HEK293 (cell line): ENCODE measurements at regions not wholly inside any gene's neighbourhood (a gene's known extent, or its start where the extent isn't known, plus 50 kb on each side); places are given as distances from the start of the nearest gene placed in this dataset.

ENCODE experiments used
- ZBTB17 ChIP-seq: fragments of 450-650 bp; formaldehyde crosslinking; IDR thresholded peaks from 2 replicates; pipeline ENCODE4 v1.5.1; 2016; ENCODE audit warnings: missing biosample characterization, missing genetic modification characterization
- ZNF157 ChIP-seq: fragments of 450-650 bp; formaldehyde crosslinking; IDR thresholded peaks from 2 replicates; pipeline ENCODE4 v1.5.1; 2016; ENCODE audit warnings: missing biosample characterization, missing genetic modification characterization
- TF ChIP-seq, protein P1 (sequence below): fragments of 450-650 bp; formaldehyde crosslinking; IDR thresholded peaks from 2 replicates; pipeline ENCODE4 v1.5.1; 2017; ENCODE audit warnings: missing biosample characterization, mild to moderate bottlenecking, missing genetic modification characterization, moderate library complexity
- TF ChIP-seq, protein P2 (sequence below): fragments of 450-650 bp; formaldehyde crosslinking; IDR thresholded peaks from 2 replicates; pipeline ENCODE4 v1.5.1; 2016; ENCODE audit warnings: missing biosample characterization, missing genetic modification characterization

DNA sequence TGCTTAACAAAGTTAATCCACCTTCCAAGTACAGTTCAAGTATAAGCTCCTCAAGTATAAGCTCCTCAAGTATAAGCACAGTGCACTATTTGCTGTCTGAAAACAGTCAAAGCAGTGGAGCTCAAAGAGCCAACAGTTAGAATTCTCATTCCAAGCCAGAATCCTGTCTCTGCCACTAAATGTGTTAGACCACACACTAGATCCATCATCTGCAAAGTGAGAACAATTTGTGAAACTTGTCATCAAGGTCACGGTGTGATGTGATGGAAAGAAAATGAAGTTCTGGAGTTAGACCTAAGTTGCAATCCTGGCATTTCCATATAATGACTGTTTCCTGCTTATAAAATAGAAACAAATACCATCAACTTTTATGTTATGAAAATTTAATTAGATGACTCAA, 602.5 kb downstream of the TNS3 start:
- TF ChIP-seq ZNF157 (no peak), ZBTB17 (tag by site-specific recombination) (no peak)
- TF ChIP-seq, protein P1, sequence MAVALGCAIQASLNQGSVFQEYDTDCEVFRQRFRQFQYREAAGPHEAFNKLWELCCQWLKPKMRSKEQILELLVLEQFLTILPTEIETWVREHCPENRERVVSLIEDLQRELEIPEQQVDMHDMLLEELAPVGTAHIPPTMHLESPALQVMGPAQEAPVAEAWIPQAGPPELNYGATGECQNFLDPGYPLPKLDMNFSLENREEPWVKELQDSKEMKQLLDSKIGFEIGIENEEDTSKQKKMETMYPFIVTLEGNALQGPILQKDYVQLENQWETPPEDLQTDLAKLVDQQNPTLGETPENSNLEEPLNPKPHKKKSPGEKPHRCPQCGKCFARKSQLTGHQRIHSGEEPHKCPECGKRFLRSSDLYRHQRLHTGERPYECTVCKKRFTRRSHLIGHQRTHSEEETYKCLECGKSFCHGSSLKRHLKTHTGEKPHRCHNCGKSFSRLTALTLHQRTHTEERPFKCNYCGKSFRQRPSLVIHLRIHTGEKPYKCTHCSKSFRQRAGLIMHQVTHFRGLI (tag by site-specific recombination): no peak
- TF ChIP-seq, protein P2, sequence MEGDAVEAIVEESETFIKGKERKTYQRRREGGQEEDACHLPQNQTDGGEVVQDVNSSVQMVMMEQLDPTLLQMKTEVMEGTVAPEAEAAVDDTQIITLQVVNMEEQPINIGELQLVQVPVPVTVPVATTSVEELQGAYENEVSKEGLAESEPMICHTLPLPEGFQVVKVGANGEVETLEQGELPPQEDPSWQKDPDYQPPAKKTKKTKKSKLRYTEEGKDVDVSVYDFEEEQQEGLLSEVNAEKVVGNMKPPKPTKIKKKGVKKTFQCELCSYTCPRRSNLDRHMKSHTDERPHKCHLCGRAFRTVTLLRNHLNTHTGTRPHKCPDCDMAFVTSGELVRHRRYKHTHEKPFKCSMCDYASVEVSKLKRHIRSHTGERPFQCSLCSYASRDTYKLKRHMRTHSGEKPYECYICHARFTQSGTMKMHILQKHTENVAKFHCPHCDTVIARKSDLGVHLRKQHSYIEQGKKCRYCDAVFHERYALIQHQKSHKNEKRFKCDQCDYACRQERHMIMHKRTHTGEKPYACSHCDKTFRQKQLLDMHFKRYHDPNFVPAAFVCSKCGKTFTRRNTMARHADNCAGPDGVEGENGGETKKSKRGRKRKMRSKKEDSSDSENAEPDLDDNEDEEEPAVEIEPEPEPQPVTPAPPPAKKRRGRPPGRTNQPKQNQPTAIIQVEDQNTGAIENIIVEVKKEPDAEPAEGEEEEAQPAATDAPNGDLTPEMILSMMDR (tag by site-specific recombination): no peak
